Mesodermal cell (in vitro differentiated cells): ENCODE measurements at regions not wholly inside any gene's neighbourhood (a gene's known extent, or its start where the extent isn't known, plus 50 kb on each side); places are given as distances from the start of the nearest gene placed in this dataset.

Source experiments
- H3K27ac ChIP-seq: 2 replicates; pipeline ENCODE4 v1.7.0; 2013; ENCODE audit warnings: mild to moderate bottlenecking, low read depth, low read length, moderate library complexity; ENCODE audit not compliant: severe bottlenecking
- H3K36me3 ChIP-seq: 2 replicates; pipeline ENCODE4 v1.7.1; 2013; ENCODE audit warnings: mild to moderate bottlenecking, low read length, moderate library complexity; ENCODE audit not compliant: control insufficient read depth, insufficient read depth
- H3K4me1 ChIP-seq: one replicate; pipeline ENCODE4 v1.7.1; 2013; ENCODE audit warnings: mild to moderate bottlenecking, low read length; ENCODE audit not compliant: insufficient read depth, control insufficient read depth, poor library complexity, severe bottlenecking
- H3K4me3 ChIP-seq: 2 replicates; pipeline ENCODE4 v1.7.0; 2013; ENCODE audit warnings: low read length, control low read depth, mild to moderate bottlenecking; ENCODE audit not compliant: insufficient read depth, poor library complexity, severe bottlenecking; ENCODE audit errors: extremely low read depth
- H3K9me3 ChIP-seq: 2 replicates; pipeline ENCODE4 v1.7.1; 2013; ENCODE audit warnings: mild to moderate bottlenecking, low read length, moderate library complexity; ENCODE audit not compliant: control insufficient read depth
- whole genome bisulfite sequencing, 2 experiments: methylation state at CpG; one replicate each; pipeline ENCODE4 v1.1.5; 2013; ENCODE audit warnings: missing lambda C conversion rate in 2 of 2; ENCODE audit not compliant: insufficient coverage in 2 of 2; 5-methylcytosine and 5-hydroxymethylcytosine counted together

DNA sequence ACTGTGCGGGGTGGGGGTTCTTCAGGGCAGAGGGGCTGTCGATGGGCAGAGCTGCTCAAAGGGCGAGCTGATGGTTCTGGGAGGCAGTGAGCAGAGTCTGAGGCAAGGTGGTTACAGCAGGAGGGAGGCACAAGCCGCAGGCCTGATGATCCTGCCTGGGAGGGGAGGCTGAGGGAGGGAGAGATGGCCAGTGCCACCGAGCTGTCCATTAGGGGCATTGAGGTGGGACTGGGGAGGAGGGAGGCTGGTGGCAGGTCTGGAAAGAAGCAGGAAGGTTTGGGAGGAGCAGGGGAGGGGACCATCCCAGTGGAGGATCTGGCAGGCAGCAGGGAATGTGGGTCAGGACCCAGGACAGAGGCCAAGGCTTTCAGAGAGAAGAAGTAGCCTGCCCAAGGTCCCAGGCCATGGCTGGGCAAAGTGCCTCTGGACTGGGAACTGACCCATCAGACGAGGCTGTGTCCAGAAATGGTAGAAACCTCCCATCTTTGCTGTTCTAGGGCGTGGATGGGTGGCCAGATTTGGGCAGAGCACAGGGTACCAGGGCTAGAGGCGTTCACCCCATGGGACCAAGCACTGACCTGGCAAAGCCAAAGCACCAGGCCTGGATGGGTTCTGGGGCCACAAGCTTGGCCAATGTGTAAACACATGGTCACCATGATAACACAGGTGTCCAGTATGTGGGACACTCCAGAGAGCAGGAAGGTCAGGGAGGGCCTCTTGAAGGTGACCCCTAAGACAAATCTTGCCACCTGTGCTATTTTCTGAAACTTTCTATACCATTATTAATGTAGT lies 55.5 kb downstream of the INHBB start:
- Histone ChIP-seq H3K4me3 (no peak overlapping the region), H3K36me3 (no peaks in the 10 kb centered on the region), H3K9me3 (no peaks in the 10 kb centered on the region), H3K4me1 (no peaks in the 10 kb centered on the region), H3K27ac (no peak overlapping the region)
- WGBS, 2 experiments: 69 to 74% methylated on average over 6 to 8 of the region's 8 CpGs

DNA sequence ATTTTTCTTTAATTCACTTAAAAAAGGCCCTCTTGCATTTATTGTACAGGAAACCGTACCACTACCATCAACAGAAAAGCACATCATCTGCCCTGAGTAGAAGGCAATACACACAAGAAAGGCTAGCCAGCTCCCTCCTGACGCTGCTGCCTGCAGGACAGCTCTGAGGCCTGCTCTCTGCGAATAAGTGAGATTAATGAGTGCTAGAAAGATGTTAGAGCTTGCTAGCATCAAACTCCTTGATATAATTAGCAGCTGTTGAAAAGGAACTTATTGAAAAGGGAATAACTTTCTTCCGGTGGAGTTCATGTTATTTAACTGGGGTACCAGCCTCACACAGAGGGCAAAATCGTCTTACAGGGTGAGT lies 56.1 kb downstream of the INHBB start:
- WGBS, 2 experiments: 84 to 86% methylated on average over 2 to 4 of the region's 5 CpGs
- Histone ChIP-seq H3K27ac (no peak overlapping the region), H3K4me3 (no peak overlapping the region), H3K36me3 (no peaks in the 10 kb centered on the region), H3K9me3 (no peaks in the 10 kb centered on the region), H3K4me1 (no peaks in the 10 kb centered on the region)

DNA sequence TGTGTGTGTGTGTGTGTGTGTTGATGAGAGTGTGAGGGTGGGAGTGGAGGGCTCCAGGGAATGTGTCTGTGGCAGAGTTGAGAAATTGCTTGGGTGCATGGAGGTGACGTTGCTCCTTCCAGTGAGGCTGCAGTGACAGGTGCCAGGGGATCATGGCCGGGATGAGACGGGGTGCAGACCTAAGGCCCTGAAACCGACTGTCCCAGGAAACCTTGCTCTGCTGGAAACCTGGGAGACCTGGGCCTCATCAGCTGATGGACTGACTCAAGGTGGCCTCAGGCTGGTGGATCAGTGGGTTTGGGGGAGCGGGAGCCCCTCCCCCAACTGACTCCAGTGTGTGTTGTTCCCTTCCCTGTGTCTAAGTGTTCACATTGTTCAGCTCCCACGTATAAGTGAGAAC lies 56.6 kb downstream of the INHBB start:
- no peaks in the 10 kb centered on the region for H3K36me3 ChIP-seq
- 90 to 95% methylated on average over 5 of the region's 6 CpGs for WGBS, 2 experiments
- H3K9me3 ChIP-seq: no peaks in the 10 kb centered on the region
- no peak overlapping the region for H3K27ac ChIP-seq
- no peaks in the 10 kb centered on the region for H3K4me1 ChIP-seq
- H3K4me3 ChIP-seq: no peak overlapping the region

DNA sequence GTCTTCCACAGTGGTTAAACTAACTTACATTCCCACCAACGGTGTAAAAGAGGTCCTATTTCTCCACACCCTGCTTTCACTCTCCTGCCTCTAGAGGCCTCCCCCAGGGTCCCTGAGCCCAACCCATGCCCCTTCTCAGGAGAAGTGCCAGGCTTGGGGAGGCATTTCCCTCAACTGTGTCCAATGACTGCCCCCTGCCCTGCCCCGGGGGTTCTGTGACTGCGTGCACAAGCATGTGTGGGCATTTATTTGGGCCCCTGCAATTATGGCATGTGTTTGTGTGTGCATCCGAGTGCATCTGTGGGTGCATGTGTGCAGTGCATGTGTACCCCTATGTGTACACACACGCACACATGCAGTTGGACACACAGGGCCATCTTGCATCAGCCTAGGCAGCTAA lies 57.3 kb downstream of the INHBB start:
- H3K4me3 ChIP-seq: no peak overlapping the region
- 77 to 86% methylated on average over 2 of the region's 5 CpGs for WGBS, 2 experiments

DNA sequence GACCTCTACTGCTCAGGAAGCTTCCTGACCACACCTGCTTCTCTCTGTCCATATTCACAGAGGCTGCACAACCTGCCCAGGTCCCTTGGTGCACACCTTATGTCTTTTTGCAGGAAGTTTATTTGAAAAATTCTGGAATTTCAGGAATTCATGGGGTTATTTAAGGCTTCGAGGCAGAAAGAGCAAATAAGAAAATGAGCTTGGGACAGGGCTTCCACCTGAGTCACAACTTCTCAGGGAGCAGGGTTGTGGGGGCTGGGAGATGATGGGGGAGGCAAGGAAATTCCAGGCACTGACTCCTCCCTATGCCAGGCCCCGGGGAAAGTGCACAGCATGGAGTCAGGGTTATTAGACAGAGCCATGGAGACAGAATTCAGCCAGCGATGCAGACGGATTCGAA lies 57.7 kb downstream of the INHBB start:
- Histone ChIP-seq H3K27ac (no peak overlapping the region), H3K4me3 (no peak overlapping the region), H3K4me1 (no peaks in the 10 kb centered on the region), H3K9me3 (no peaks in the 10 kb centered on the region), H3K36me3 (no peaks in the 10 kb centered on the region)
- 69 to 80% methylated on average over 5 of the region's 5 CpGs for WGBS, 2 experiments

More for the DNA sequence above, 57.3 kb downstream of the INHBB start:
- Histone ChIP-seq H3K36me3 (no peaks in the 10 kb centered on the region), H3K4me1 (no peaks in the 10 kb centered on the region), H3K9me3 (no peaks in the 10 kb centered on the region), H3K27ac (no peak overlapping the region)

DNA sequence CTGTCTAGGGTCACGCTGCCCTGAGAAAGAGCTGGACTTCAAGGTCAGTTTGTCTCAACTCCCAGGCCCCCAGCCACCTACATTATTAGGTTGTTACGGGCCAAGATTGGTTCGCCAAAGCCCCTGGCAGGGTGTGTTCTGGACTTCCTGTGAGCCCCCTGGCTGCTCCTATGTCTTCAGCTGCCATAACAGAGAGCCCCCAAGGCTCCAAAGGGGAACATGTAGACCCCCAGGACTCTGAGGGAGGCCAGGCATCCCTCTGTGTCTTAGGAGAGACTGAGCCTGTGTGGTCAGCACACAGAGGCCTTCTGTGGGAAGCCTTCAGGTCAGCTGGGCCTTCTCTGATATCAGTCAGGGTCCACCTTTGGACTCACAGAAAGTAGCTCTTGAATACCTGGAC lies 58.3 kb downstream of the INHBB start:
- Histone ChIP-seq H3K27ac (no peak overlapping the region), H3K9me3 (no peaks in the 10 kb centered on the region), H3K36me3 (no peaks in the 10 kb centered on the region), H3K4me3 (no peak overlapping the region), H3K4me1 (no peaks in the 10 kb centered on the region)
- 84 to 97% methylated on average over 3 of the region's 3 CpGs for WGBS, 2 experiments

DNA sequence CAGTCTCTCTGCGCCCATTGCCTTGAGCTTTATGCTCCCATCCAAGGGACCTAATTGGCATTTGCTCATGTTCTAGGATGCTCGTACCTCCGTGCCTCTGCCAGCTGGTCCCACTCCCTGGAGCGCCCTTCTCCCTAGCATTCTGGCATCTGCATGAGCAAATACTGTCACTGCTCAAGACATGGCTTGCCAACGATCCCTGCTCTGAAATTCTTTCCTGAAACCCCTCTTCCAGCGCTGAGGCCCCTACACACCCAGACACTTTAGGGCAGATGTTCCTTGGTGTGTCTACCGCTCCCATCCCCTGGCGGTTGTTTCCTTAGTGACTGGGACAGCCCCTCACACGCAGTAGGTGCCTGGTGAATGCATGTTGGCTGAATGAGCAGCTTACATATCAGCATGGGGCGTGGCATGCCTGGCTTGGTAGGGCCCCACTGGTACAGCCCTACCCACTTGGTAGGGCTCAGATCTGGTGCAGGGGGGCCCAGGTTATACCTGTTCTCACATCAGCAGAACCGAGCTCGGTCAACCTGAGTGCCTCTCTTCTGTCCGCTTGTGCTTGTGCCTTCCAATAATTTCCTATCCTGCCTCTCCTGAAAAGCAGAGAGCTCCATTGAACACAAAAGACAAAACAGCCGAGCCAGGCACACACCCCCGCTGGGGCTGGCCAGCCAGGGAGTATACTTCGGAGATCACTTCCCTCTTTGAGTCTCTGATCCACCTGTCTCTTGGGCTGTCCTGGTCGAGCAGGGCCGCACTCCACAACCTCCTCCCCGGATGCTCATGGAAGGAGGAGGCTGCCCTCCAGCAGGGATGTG lies 59.2 kb downstream of the INHBB start:
- H3K36me3 ChIP-seq: no peaks in the 10 kb centered on the region
- no peak overlapping the region for H3K4me3 ChIP-seq
- peaks cover 5% of the 10 kb centered on the region for H3K9me3 ChIP-seq
- H3K4me1 ChIP-seq: no peaks in the 10 kb centered on the region
- no peak overlapping the region for H3K27ac ChIP-seq
- 86 to 90% methylated on average over 17 to 18 of the region's 19 CpGs for WGBS, 2 experiments

DNA sequence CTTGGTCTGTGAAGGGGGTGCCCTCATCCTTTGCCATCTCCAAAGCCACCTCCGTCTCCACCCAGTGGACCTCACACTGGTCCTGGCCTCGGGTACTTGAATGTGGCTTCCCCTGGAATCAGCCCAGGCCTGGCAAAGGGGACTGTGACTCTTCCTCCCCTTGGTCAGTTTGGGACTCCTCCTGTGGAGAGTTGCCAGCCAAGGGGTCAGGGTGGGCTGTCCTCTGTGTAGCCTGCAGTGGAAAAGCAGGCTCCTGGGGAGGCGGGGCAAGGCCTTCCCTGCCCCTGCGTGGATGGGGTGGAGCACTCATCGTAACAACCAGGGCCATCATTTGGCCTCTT lies 59.8 kb downstream of the INHBB start:
- peaks cover 5% of the 10 kb centered on the region for H3K9me3 ChIP-seq
- no peaks in the 10 kb centered on the region for H3K4me1 ChIP-seq
- no peak overlapping the region for H3K27ac ChIP-seq
- no peak overlapping the region for H3K4me3 ChIP-seq
- 83 to 91% methylated on average over 3 to 4 of the region's 5 CpGs for WGBS, 2 experiments
- H3K36me3 ChIP-seq: no peaks in the 10 kb centered on the region

DNA sequence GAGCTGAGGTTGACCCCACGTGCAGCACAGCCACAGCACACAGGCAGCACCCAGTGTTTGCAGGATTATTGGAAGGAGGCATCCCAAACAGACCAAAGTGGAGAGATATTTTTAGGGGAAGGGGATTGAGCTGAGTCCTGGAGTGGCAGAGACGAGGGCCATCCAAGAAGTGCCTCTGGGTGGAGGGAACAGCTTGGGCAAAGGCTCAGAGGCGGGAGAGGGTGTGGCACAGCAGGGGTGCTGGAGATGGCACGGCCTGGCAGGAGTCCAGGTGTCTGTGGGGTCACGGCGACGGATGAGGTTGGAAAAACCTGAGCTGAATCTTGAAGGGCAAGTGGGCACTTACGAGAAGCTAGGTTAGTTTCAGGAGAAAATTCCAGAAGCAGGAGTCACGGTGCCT lies 60.6 kb downstream of the INHBB start:
- H3K4me3 ChIP-seq: no peak overlapping the region
- WGBS, 2 experiments: 80 to 83% methylated on average over 9 of the region's 9 CpGs
- H3K27ac ChIP-seq: no peak overlapping the region
- H3K4me1 ChIP-seq: no peaks in the 10 kb centered on the region
- H3K36me3 ChIP-seq: no peaks in the 10 kb centered on the region
- peaks cover 10% of the 10 kb centered on the region for H3K9me3 ChIP-seq

DNA sequence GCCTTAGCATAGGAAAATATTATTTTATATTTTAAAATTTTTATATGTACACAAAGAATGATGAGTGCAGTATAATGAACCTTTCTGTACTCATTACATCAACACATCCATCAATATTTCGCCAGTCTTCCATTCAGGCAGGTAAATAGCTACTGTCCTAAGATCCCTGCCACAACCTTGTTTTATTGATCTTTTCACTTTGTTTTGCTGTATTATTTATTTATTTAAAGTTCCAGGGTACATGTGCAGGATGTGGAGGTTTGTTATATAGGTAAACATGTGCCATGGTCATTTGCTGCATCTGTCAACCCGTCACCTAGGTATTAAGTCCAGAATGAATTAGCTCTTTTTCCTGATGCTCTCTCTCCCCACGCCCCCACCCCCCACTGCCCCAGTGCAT lies 64.6 kb downstream of the INHBB start:
- H3K4me3 ChIP-seq: no peak overlapping the region
- no peak overlapping the region for H3K27ac ChIP-seq
- H3K9me3 ChIP-seq: peaks cover 13% of the 10 kb centered on the region
- no peaks in the 10 kb centered on the region for H3K36me3 ChIP-seq
- no peaks in the 10 kb centered on the region for H3K4me1 ChIP-seq
- 70% methylated on average over 2 of the region's 3 CpGs; no CpG with 5 or more reads in 1 of the 2 experiments for WGBS, 2 experiments

DNA sequence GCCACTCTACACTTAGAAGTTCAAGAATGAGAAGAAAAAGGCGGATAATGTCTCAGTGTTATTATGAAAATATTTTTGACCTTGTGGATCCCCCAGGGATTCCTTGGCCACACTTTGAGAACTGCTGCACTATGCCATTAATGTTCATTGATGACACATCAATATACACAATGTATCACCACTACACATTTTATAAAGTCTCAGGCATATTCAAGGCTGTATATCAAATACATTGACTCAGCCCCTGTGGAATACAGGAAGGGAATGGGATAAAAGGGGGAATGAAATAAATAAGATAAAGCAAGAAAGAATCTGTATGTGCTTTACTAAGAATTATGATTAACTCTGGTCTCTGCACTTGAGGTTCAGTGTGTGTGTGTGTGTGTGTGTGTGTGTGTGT lies 69.1 kb downstream of the INHBB start:
- no peaks in the 10 kb centered on the region for H3K36me3 ChIP-seq
- peaks cover 9% of the 10 kb centered on the region for H3K9me3 ChIP-seq
- H3K4me1 ChIP-seq: no peaks in the 10 kb centered on the region
- WGBS, 2 experiments: 100% methylated on average over 1 of the region's 1 CpG; no CpG with 5 or more reads in 1 of the 2 experiments
- no peak overlapping the region for H3K27ac ChIP-seq
- no peak overlapping the region for H3K4me3 ChIP-seq
